ENCODE measurements at regions not wholly inside any gene's neighbourhood (a gene's known extent, or its start where the extent isn't known, plus 50 kb on each side); places are given as distances from the start of the nearest gene placed in this dataset.

DNA sequence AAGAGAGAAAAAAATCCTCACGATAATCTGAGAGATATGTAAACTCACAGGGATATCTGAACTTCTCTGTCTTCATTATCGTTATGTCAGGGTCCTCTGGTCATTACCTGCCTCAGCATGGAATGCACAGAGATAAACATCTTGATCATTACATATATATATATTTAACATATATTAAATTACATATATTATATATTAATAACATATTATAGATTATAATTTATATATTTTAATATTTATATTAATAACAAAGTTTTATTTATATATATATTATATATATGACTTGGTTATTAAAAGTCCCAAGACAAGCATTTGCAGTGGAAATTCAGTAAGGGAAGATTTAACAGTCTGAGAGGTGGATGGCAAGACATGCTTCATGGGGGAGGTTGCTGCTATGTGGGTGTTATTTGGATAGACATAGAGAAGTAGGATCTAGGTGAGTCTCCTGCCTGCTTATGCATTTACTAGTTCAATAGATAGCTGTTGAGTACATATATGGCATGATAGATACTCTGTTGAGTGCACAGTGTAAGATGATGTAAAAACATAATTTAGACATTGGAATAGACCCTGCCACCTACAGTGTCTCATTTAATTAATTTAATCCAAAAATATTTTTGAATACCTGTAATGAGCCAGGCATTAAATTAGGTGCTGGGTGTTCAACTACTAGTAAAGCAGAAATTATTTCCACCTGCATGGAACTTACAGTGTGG, 255.2 kb downstream of the RAD51AP2 start:
- no peak for DNase-seq (ENCODE audit: low spot score)
- TF ChIP-seq, protein P1, sequence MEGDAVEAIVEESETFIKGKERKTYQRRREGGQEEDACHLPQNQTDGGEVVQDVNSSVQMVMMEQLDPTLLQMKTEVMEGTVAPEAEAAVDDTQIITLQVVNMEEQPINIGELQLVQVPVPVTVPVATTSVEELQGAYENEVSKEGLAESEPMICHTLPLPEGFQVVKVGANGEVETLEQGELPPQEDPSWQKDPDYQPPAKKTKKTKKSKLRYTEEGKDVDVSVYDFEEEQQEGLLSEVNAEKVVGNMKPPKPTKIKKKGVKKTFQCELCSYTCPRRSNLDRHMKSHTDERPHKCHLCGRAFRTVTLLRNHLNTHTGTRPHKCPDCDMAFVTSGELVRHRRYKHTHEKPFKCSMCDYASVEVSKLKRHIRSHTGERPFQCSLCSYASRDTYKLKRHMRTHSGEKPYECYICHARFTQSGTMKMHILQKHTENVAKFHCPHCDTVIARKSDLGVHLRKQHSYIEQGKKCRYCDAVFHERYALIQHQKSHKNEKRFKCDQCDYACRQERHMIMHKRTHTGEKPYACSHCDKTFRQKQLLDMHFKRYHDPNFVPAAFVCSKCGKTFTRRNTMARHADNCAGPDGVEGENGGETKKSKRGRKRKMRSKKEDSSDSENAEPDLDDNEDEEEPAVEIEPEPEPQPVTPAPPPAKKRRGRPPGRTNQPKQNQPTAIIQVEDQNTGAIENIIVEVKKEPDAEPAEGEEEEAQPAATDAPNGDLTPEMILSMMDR (IDR thresholded peaks at IDR 0.05; ENCODE audit: extremely low read depth, missing control alignments), result no peak

DNA sequence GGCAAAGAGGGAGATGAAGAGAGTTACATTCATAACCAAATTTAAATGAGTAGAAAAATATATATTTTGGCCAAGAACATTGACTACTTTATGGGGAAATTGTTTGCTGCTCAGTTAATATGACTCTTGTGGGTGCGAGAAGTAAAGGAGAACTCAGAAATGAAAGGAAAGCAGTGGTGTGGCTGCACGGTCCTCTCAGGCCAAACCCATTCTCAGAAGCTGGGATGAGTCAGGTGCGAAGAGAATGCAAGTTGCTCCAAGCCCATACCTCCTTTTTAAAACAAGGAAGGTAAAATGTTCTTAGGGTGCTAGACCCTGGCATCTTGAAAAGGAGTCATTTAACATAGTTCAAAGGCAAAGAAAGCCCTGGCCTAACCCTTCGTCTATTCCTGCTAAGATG, 258.6 kb downstream of the RAD51AP2 start:
- TF ChIP-seq, protein P1 (IDR thresholded peaks at IDR 0.05; ENCODE audit: extremely low read depth, missing control alignments), result no peak
- no peak for DNase-seq (ENCODE audit: low spot score)

DNA sequence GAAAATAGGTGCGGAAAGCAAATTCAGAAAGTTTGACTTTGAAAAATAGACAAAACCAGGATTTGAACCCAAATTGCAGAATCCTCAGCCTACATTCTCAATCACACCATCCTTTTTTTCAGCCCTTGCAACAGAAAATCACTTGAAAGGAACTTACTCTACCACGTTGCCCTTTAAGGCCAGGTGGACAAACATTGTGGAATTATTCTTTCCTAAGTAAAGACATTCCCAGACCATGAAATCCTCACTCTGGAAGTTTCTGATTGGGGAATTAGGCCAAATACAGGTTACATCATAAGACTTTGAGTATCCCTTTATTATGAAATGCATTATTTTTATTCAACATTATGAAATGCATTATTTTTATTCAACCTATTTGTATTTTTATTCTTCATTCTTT, 259.4 kb downstream of the RAD51AP2 start:
- no peak for DNase-seq (ENCODE audit: low spot score)
- TF ChIP-seq, protein P1 (IDR thresholded peaks at IDR 0.05; ENCODE audit: extremely low read depth, missing control alignments), result no peak

DNA sequence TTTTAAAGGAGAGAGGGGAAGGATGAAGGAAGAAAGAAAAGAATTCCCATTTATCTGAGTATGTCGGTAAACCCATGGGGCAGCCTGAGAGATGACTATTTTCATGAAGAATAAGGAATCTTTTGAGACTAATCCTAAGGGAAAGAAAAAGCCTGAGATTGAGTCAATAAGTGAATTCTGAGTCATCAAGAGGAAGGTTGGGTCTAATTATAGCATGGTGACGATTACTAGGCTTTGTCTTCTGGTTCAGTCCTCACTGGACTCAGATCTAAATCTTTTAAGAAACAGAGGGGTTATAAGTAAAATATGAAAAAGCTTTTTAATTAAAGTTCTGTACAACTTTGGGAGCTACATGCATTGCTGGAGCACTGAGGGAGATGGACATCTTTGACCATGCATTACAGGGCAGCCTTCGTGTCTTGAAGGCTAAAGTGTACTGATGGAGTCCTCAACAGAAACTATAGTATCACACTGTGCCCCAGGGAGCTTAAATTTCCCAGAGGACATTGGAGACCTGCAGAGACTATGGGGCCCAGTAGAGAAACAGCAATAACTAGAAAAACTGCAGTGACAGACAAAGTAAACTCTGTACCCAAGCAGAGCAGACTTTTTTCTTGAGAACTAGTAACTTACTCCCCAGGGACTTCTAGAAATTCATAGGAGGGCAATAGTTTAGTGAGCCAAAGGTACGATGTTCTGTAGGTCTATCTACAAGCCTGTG, 260.9 kb downstream of the RAD51AP2 start:
- no peak for DNase-seq (ENCODE audit: low spot score)
- TF ChIP-seq, protein P1 (IDR thresholded peaks at IDR 0.05; ENCODE audit: extremely low read depth, missing control alignments), result no peak

DNA sequence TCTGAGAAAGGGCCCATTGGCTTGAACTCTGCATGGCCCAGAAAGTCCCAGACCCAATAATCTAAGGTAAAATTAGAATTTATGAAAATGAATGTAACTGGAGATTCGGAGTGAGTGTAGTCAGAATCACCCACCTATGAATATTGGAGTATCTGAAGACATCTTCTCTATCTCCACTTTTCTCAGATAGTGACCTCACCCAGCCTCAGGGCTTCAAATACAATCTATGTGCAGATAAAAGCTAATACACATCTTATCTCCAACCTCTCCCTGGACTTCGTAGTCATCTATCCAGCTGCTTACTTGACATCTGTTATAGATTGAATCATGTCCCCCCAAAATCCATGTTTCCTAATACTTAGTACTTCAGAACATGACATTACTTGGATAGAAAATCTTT, 263.2 kb downstream of the RAD51AP2 start:
- TF ChIP-seq, protein P1 (IDR thresholded peaks at IDR 0.05; ENCODE audit: extremely low read depth, missing control alignments), result no peak
- DNase-seq (ENCODE audit: low spot score), result no peak

DNA sequence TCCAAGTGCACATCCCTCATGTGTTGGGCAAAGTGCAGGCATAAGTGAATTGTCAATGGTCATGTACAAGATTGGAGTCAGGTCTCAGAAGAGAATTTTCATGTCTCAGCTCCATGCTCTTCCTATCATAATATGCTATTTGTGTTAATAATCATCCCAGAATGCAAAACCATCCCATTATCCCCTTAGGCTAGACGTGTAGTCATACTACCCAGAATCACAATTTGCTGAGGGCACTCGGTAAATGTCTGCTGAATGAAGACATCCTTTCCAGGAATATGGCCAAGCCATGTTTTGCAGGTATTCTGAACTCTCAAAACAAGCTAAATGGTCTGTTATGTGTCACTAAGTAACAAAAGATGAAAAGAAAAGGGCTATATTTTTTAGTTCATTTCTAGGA, 263.8 kb downstream of the RAD51AP2 start:
- TF ChIP-seq, protein P1 (IDR thresholded peaks at IDR 0.05; ENCODE audit: extremely low read depth, missing control alignments), result no peak
- DNase-seq (ENCODE audit: low spot score), result no peak

DNA sequence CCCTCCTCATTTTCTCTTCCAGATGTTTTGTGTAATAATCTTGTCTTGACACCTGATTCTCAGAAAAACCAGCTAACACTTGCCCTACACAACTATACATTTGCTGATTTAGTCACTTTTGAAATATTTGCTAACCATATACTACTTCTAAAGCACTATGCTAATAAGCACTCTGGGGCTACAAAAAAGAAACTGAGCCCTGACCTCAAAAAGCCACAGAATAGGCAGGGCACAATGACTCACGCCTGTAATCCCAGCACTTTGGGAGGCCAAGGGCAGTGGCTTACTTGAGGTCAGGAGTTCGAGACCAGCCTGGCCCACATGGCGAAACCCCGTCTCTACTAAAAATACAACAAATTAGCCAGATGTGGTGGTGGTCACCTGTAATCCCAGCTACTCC, 266.0 kb downstream of the RAD51AP2 start:
- TF ChIP-seq, protein P1 (IDR thresholded peaks at IDR 0.05; ENCODE audit: extremely low read depth, missing control alignments), result no peak
- no peak for DNase-seq (ENCODE audit: low spot score)

Data from GM20000 (cell line).